ENCODE measurements at regions not wholly inside any gene's neighbourhood (a gene's known extent, or its start where the extent isn't known, plus 50 kb on each side); places are given as distances from the start of the nearest gene placed in this dataset.

DNA sequence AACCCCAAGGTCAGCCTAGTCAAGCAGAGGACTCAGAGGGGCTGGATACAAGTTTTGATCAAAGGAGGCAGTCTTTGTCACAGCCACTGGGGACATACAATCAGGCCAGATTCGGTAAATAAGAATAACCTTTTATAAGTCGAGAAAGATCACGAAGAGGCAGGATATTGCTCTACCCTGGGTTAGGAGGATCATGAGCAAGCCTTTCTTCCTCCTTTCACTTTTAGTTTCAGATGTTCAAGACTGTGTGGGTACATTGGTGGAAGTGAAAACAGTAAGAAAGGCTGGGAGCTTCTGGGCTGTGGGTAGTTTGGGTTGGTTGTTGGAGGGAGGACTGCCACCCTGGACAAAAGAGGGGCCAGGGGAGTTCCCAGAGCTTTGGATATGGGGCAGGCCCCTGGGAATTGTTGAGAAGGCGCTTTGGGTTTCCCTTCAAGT lies 127.7 kb downstream of the SNAPC1 start:
- peak in 17 of 35 experiments; percentile 1 to 59 (median 7) for DNase-seq
- Histone ChIP-seq H3K36me3 (ENCODE audit: control insufficient read depth in 2 of 2, extremely low read depth in 1 of 2, insufficient read depth in 1 of 2, low read length in 1 of 2) (no peaks in the 10 kb centered on the region), H3K27me3 (replicated peaks in 1 of 2; ENCODE audit: control insufficient read depth in 2 of 2, extremely low read depth in 1 of 2, insufficient read depth in 2 of 2, low read length in 1 of 2) (peaks cover 0 to 4% of the 10 kb centered on the region in 2 experiments), H3K27ac (ENCODE audit: low read length) (peak overlapping the region; percentile 42), H3K9me3 (no peaks in the 10 kb centered on the region), H3K4me1 (ENCODE audit: control insufficient read depth in 1 of 2, extremely low read depth in 1 of 2, insufficient read depth in 2 of 2, low read length in 2 of 2) (peaks cover 2 to 10% of the 10 kb centered on the region in 2 experiments), H3K4me3 (ENCODE audit: control insufficient read depth in 1 of 2, extremely low read depth in 1 of 2, low read length in 1 of 2) (no peak overlapping the region)
- no peaks in the 10 kb centered on the region for H3K9me3 Mint-ChIP-seq
- POLR2A ChIA-PET, result no interaction called here
- CTCF ChIA-PET, result interaction anchor here in 1 of 2 donors (1.9 kb wide), 1 partner anchor 237 kb away, joined by 11 read pairs; no protein-coding TSS in a partner anchor
- ATAC-seq (replicated peaks in 1 of 4), result peak; percentile 93 to 97 (median 96)
- peaks cover 0 to 3% of the 10 kb centered on the region in 2 donors for H3K27me3 Mint-ChIP-seq
- peak overlapping the region; percentile 92 to 93 for H3K27ac Mint-ChIP-seq
- no peaks in the 10 kb centered on the region for H3K36me3 Mint-ChIP-seq
- peak overlapping the region; percentile 17 to 60 (median 50) for H3K4me3 Mint-ChIP-seq
- peaks cover 14 to 25% (median 16%) of the 10 kb centered on the region in 3 donors for H3K4me1 Mint-ChIP-seq
- no CpG with 5 or more reads among the region's 4 CpGs for WGBS (ENCODE audit: insufficient coverage)

DNA sequence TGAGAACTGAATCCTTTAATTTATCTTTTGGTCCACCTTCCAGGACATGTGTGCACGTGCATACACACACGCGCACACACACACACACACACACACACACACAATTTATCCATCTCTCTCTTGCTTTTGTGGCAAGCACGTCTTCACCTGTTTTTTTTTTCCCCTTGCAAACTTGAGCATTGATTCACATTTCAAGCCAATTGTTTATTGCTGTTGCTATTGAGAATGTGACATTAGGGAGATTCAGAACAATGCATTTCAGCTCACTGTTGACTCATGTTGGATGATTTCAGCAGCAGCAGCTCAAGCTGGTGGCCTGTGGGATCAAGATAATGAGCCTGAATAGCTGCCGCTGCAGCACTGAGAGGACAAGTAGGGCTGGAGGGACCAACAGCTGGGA lies 128.9 kb downstream of the SNAPC1 start:
- Mint-ChIP-seq H3K27me3 (peaks cover 0 to 3% of the 10 kb centered on the region in 2 donors), H3K36me3 (no peaks in the 10 kb centered on the region), H3K9me3 (no peaks in the 10 kb centered on the region), H3K4me3 (no peak overlapping the region), H3K4me1 (peaks cover 14 to 25% (median 16%) of the 10 kb centered on the region in 3 donors), H3K27ac (no peak overlapping the region)
- DNase-seq (no peak), ATAC-seq (replicated peaks in 1 of 4) (no peak)
- CTCF ChIA-PET, result interaction anchor here (0.7 to 1.9 kb wide), 5 partner anchors 180 to 728 kb away, joined by 3 to 11 read pairs (median 4); no protein-coding TSS in a partner anchor
- Histone ChIP-seq H3K4me3 (ENCODE audit: control insufficient read depth in 1 of 2, extremely low read depth in 1 of 2, low read length in 1 of 2) (no peak overlapping the region), H3K36me3 (ENCODE audit: control insufficient read depth in 2 of 2, extremely low read depth in 1 of 2, insufficient read depth in 1 of 2, low read length in 1 of 2) (no peaks in the 10 kb centered on the region), H3K27me3 (replicated peaks in 1 of 2; ENCODE audit: control insufficient read depth in 2 of 2, extremely low read depth in 1 of 2, insufficient read depth in 2 of 2, low read length in 1 of 2) (peaks cover 0 to 4% of the 10 kb centered on the region in 2 experiments), H3K27ac (ENCODE audit: low read length) (no peak overlapping the region), H3K4me1 (ENCODE audit: control insufficient read depth in 1 of 2, extremely low read depth in 1 of 2, insufficient read depth in 2 of 2, low read length in 2 of 2) (peaks cover 2 to 10% of the 10 kb centered on the region in 2 experiments), H3K9me3 (no peaks in the 10 kb centered on the region)
- 85% methylated on average over 4 of the region's 5 CpGs for WGBS (ENCODE audit: insufficient coverage)
- POLR2A ChIA-PET, result interaction anchor here in 1 of 2 donors (0.6 kb wide), 1 partner anchor 1190 kb away, joined by 3 read pairs; no protein-coding TSS in a partner anchor

DNA sequence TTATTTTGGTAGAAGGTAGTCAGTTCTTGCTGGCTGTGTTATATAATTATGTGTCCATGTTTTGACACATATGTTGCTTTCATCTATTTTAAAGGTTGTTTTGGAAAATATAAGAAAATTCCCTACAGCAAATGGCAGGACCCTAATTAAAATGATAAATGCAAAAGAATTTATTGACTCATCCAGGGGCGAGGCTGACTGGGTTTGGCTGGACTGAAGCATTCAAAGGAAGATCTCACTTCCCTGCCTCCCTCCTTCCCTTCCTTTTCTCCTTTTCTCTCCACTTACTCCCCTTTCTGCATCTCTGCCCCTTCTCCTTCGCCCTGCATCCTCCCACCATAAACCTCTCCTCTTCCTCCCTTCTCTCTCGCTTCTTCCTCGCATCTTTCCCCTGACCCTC lies 129.6 kb downstream of the SNAPC1 start:
- no peak for ATAC-seq (replicated peaks in 1 of 4)
- WGBS (ENCODE audit: insufficient coverage), result 66% methylated on average over 4 of the region's 4 CpGs
- POLR2A ChIA-PET, result no interaction called here
- Histone ChIP-seq H3K27me3 (replicated peaks in 1 of 2; ENCODE audit: control insufficient read depth in 2 of 2, extremely low read depth in 1 of 2, insufficient read depth in 2 of 2, low read length in 1 of 2) (peaks cover 0 to 4% of the 10 kb centered on the region in 2 experiments), H3K4me3 (ENCODE audit: control insufficient read depth in 1 of 2, extremely low read depth in 1 of 2, low read length in 1 of 2) (no peak overlapping the region), H3K36me3 (ENCODE audit: control insufficient read depth in 2 of 2, extremely low read depth in 1 of 2, insufficient read depth in 1 of 2, low read length in 1 of 2) (no peaks in the 10 kb centered on the region), H3K9me3 (no peaks in the 10 kb centered on the region), H3K4me1 (ENCODE audit: control insufficient read depth in 1 of 2, extremely low read depth in 1 of 2, insufficient read depth in 2 of 2, low read length in 2 of 2) (peaks cover 2 to 10% of the 10 kb centered on the region in 2 experiments), H3K27ac (ENCODE audit: low read length) (no peak overlapping the region)
- Mint-ChIP-seq H3K9me3 (no peaks in the 10 kb centered on the region), H3K4me3 (no peak overlapping the region), H3K4me1 (peaks cover 14 to 25% (median 16%) of the 10 kb centered on the region in 3 donors), H3K27ac (no peak overlapping the region), H3K27me3 (no peaks in the 10 kb centered on the region), H3K36me3 (no peaks in the 10 kb centered on the region)
- CTCF ChIA-PET, result interaction anchor here in 1 of 2 donors (0.7 kb wide), 3 partner anchors 180 to 728 kb away, joined by 3 to 6 read pairs (median 4); no protein-coding TSS in a partner anchor
- no peak for DNase-seq

DNA sequence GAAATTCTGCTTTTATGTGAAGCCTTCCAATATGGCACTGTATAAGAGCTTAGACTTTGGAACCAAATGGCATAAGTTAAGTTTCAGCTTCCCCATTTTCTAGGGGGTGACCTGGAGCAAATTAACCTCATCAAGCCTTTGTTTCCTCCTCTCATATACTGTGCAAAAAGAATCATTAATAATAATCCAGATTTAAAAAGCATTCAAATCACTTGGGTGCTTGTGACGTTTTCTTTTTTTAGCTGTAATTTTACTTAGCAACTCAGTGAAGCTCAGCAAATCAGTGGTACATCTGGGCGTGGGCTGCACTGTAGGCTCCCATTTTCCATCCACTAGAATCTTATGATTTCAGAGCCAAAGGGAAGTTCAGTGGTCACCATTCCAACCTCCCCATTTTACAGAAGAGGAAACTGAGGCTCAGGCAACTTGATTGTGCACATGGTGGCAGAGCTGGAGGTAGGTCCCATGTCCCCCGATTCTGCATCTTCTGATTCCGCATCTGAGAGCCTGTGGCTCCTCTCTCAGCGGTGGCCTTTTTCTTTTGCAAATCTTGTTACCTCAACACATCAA lies 131.2 kb downstream of the SNAPC1 start:
- CTCF ChIA-PET, result interaction anchor here (0.5 to 1.5 kb wide), 10 partner anchors 31 to 1285 kb away, joined by 3 to 7 read pairs (median 4); no protein-coding TSS in a partner anchor

DNA sequence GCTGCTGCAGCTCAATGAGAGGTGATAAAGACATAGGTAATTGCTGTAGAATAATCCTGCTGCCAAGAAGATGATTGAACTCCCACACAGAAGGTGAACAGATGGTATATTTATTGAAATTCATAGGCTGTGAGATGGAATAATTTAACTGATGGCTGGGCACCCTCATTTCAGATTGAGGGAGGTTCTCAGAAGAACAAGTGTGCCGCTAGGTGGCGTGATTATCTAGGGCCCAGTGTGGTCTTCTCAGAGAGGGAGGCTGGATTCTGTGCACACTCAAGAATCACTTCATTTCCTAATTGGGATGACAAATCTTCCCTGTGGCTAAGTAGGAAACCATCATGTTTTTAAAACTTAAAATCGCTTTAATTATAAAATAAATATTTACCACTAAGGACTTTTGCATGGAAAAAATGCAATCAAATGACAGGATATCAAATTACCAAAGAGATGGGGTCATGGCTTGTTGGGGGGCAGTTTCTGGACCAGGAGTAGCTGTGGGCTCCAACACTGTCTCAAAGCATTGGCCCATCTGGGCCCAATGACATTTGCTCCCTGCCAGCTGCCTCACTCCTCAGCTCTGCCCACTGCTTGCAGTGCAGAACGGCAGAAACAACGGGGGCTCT lies 132.3 kb downstream of the SNAPC1 start:
- no peaks in the 10 kb centered on the region for H3K9me3 Mint-ChIP-seq
- H3K4me3 Mint-ChIP-seq, result no peak overlapping the region
- Histone ChIP-seq H3K9me3 (no peaks in the 10 kb centered on the region), H3K36me3 (ENCODE audit: control insufficient read depth in 2 of 2, extremely low read depth in 1 of 2, insufficient read depth in 1 of 2, low read length in 1 of 2) (no peaks in the 10 kb centered on the region), H3K4me1 (ENCODE audit: control insufficient read depth in 1 of 2, extremely low read depth in 1 of 2, insufficient read depth in 2 of 2, low read length in 2 of 2) (peaks cover 2 to 7% of the 10 kb centered on the region in 2 experiments), H3K4me3 (ENCODE audit: control insufficient read depth in 1 of 2, extremely low read depth in 1 of 2, low read length in 1 of 2) (no peak overlapping the region), H3K27me3 (replicated peaks in 1 of 2; ENCODE audit: control insufficient read depth in 2 of 2, extremely low read depth in 1 of 2, insufficient read depth in 2 of 2, low read length in 1 of 2) (peaks cover 0 to 4% of the 10 kb centered on the region in 2 experiments), H3K27ac (ENCODE audit: low read length) (no peak overlapping the region)
- peaks cover 10 to 17% (median 11%) of the 10 kb centered on the region in 3 donors for H3K4me1 Mint-ChIP-seq
- no CpG with 5 or more reads among the region's 5 CpGs for WGBS (ENCODE audit: insufficient coverage)
- H3K36me3 Mint-ChIP-seq, result no peaks in the 10 kb centered on the region
- no peaks in the 10 kb centered on the region for H3K27me3 Mint-ChIP-seq
- H3K27ac Mint-ChIP-seq, result no peak overlapping the region
- DNase-seq (peak in 33 of 35 experiments; percentile 6 to 71 (median 40)), ATAC-seq (replicated peaks in 1 of 4) (peak in 1 of 4 experiments; percentile 50)
- CTCF ChIA-PET, result interaction anchor here (0.6 to 1.5 kb wide), 5 partner anchors 18 to 233 kb away, joined by 3 to 11 read pairs (median 4); no protein-coding TSS in a partner anchor
- POLR2A ChIA-PET, result no interaction called here

More for the DNA sequence above, 131.2 kb downstream of the SNAPC1 start:
- Histone ChIP-seq H3K4me3 (ENCODE audit: control insufficient read depth in 1 of 2, extremely low read depth in 1 of 2, low read length in 1 of 2) (no peak overlapping the region), H3K9me3 (no peaks in the 10 kb centered on the region), H3K36me3 (ENCODE audit: control insufficient read depth in 2 of 2, extremely low read depth in 1 of 2, insufficient read depth in 1 of 2, low read length in 1 of 2) (no peaks in the 10 kb centered on the region), H3K27me3 (replicated peaks in 1 of 2; ENCODE audit: control insufficient read depth in 2 of 2, extremely low read depth in 1 of 2, insufficient read depth in 2 of 2, low read length in 1 of 2) (peaks cover 0 to 4% of the 10 kb centered on the region in 2 experiments), H3K4me1 (ENCODE audit: control insufficient read depth in 1 of 2, extremely low read depth in 1 of 2, insufficient read depth in 2 of 2, low read length in 2 of 2) (peaks cover 2 to 10% of the 10 kb centered on the region in 2 experiments), H3K27ac (ENCODE audit: low read length) (no peak overlapping the region)
- POLR2A ChIA-PET, result no interaction called here
- no peak for ATAC-seq (replicated peaks in 1 of 4)
- WGBS (ENCODE audit: insufficient coverage), result 80% methylated on average over 1 of the region's 5 CpGs
- H3K4me3 Mint-ChIP-seq, result no peak overlapping the region
- H3K9me3 Mint-ChIP-seq, result no peaks in the 10 kb centered on the region
- H3K4me1 Mint-ChIP-seq, result peaks cover 14 to 25% (median 16%) of the 10 kb centered on the region in 3 donors
- H3K27ac Mint-ChIP-seq, result no peak overlapping the region
- H3K36me3 Mint-ChIP-seq, result no peaks in the 10 kb centered on the region
- no peak for DNase-seq
- no peaks in the 10 kb centered on the region for H3K27me3 Mint-ChIP-seq

DNA sequence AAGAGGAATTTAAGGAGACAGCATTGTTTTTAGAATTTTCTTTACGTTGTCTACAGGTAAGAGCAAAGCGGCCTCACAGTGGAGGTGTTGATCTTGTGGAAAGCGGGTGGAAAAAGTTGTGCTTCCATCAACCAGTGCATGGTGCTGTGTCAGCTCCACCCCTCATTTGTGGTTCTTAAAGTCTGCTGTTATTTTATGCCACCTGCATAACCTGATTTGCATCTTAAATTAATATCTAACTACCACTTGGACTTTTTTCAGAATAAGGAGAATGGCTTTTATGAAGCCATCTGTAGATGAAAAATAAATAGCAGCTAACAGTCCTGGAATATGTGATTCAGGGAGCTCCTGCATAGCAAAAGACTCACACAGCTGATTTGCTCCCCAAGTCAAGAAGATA lies 135.1 kb downstream of the SNAPC1 start:
- WGBS (ENCODE audit: insufficient coverage), result 93% methylated on average over 3 of the region's 3 CpGs
- Mint-ChIP-seq H3K9me3 (no peaks in the 10 kb centered on the region), H3K27me3 (no peaks in the 10 kb centered on the region), H3K4me1 (peaks cover 0 to 2% (median 0%) of the 10 kb centered on the region in 3 donors), H3K4me3 (no peak overlapping the region), H3K27ac (no peak overlapping the region), H3K36me3 (no peaks in the 10 kb centered on the region)
- ATAC-seq (replicated peaks in 1 of 4), result no peak
- no peak overlapping the region for H3K27ac ChIP-seq (ENCODE audit: low read length)
- no peaks in the 10 kb centered on the region for H3K4me1 ChIP-seq (ENCODE audit: control insufficient read depth in 1 of 2, extremely low read depth in 1 of 2, insufficient read depth in 2 of 2, low read length in 2 of 2)
- no peak overlapping the region for H3K4me3 ChIP-seq (ENCODE audit: control insufficient read depth in 1 of 2, extremely low read depth in 1 of 2, low read length in 1 of 2)
- no peaks in the 10 kb centered on the region for H3K9me3 ChIP-seq
- H3K27me3 ChIP-seq (replicated peaks in 1 of 2; ENCODE audit: control insufficient read depth in 2 of 2, extremely low read depth in 1 of 2, insufficient read depth in 2 of 2, low read length in 1 of 2), result peaks cover 0 to 2% of the 10 kb centered on the region in 2 experiments
- no peak for DNase-seq
- ChIA-PET POLR2A (no interaction called here), CTCF (no interaction called here)
- H3K36me3 ChIP-seq (ENCODE audit: control insufficient read depth in 2 of 2, extremely low read depth in 1 of 2, insufficient read depth in 1 of 2, low read length in 1 of 2), result no peaks in the 10 kb centered on the region
